Keratinocyte (primary cell): ENCODE measurements at regions not wholly inside any gene's neighbourhood (a gene's known extent, or its start where the extent isn't known, plus 50 kb on each side); places are given as distances from the start of the nearest gene placed in this dataset.

Source experiments
- DNase-seq: peaks from one replicate; pipeline ENCODE4 v3.0.0-alpha.2; 2011; ENCODE audit warnings: low read depth, missing footprints, low spot score
- FAIRE-seq: peaks from 2 replicates; lab custom pipeline; 2011; peaks lifted over from hg19 to GRCh38; lab: Jason Lieb, UNC
- H2AFZ ChIP-seq: 2 replicates; pipeline ENCODE4 v1.6.0; 2012; ENCODE audit warnings: low read length, control low read depth, inconsistent platforms; ENCODE audit not compliant: control insufficient read depth
- H3K27ac ChIP-seq: 2 replicates; pipeline ENCODE4 v1.5.1; 2011; ENCODE audit warnings: low read length; ENCODE audit not compliant: control insufficient read depth, insufficient read depth
- H3K27me3 ChIP-seq: 3 replicates; pipeline ENCODE4 v1.6.0; 2011; ENCODE audit warnings: low read length; ENCODE audit not compliant: control insufficient read depth, insufficient read depth; ENCODE audit errors: extremely low read depth
- H3K36me3 ChIP-seq, 2 experiments: 2 replicates in 1 of 2; 3 replicates in 1 of 2; pipeline ENCODE4 v1.5.1; 2011; ENCODE audit warnings: low read length in 2 of 2, mild to moderate bottlenecking in 1 of 2; ENCODE audit not compliant: control insufficient read depth in 2 of 2, insufficient read depth in 2 of 2; ENCODE audit errors: extremely low read depth in 1 of 2
- H3K4me1 ChIP-seq: 3 replicates; pipeline ENCODE4 v1.5.1; 2011; ENCODE audit warnings: low read length; ENCODE audit not compliant: control insufficient read depth, insufficient read depth; ENCODE audit errors: extremely low read depth
- H3K4me2 ChIP-seq: 3 replicates; pipeline ENCODE4 v1.6.0; 2011; ENCODE audit warnings: low read depth, low read length; ENCODE audit not compliant: control insufficient read depth, insufficient read depth; ENCODE audit errors: extremely low read depth
- H3K4me3 ChIP-seq, 3 experiments: fragments of 200-600 bp in 1 of 3; sonication (generic) in 1 of 3; 2 replicates in 2 of 3; 3 replicates in 1 of 3; pipeline ENCODE4 v1.5.1; 2011 to 2016; ENCODE audit warnings: low read length in 3 of 3, mild to moderate bottlenecking in 3 of 3, control low read depth in 2 of 3, inconsistent platforms in 1 of 3, low read depth in 1 of 3, mixed read lengths in 1 of 3, mixed run types in 1 of 3, moderate library complexity in 1 of 3; ENCODE audit not compliant: control insufficient read depth in 2 of 3, insufficient read depth in 2 of 3; ENCODE audit errors: extremely low read depth in 1 of 3
- H3K79me2 ChIP-seq: 2 replicates; pipeline ENCODE4 v1.6.0; 2012; ENCODE audit warnings: low read length; ENCODE audit not compliant: control insufficient read depth, insufficient read depth
- H3K9ac ChIP-seq: 3 replicates; pipeline ENCODE4 v1.6.0; 2011; ENCODE audit warnings: low read length; ENCODE audit not compliant: control insufficient read depth, insufficient read depth; ENCODE audit errors: extremely low read depth
- H3K9me1 ChIP-seq: 3 replicates; pipeline ENCODE4 v1.6.0; 2011; ENCODE audit warnings: low read length; ENCODE audit not compliant: control insufficient read depth, insufficient read depth; ENCODE audit errors: extremely low read depth
- H3K9me3 ChIP-seq: 2 replicates; pipeline ENCODE4 v1.5.1; 2012; ENCODE audit warnings: low read depth, low read length; ENCODE audit not compliant: control insufficient read depth
- H4K20me1 ChIP-seq: 3 replicates; pipeline ENCODE4 v1.6.0; 2011; ENCODE audit warnings: low read length; ENCODE audit not compliant: control insufficient read depth, insufficient read depth; ENCODE audit errors: extremely low read depth
- EZH2 ChIP-seq: IDR thresholded peaks from one replicate; pipeline ENCODE4 v1.6.1; 2012; ENCODE audit warnings: inconsistent platforms, mild to moderate bottlenecking, low read length, moderate library complexity
- dilution Hi-C: fragments of 300-500 bp; cut with MboI; formaldehyde crosslinking; loops from one replicate; pipeline ENCODE4 v1.7.0; 2020; ENCODE audit warnings: low sequenced_read_pairs; ENCODE audit not compliant: extremely low pct_ligation_motif_present
- TF ChIP-seq, protein P1 (sequence below), 3 experiments: IDR thresholded peaks in 1 of 3; conservative IDR thresholded peaks in 1 of 3; optimal IDR thresholded peaks in 1 of 3; 2 replicates in 2 of 3; 3 replicates in 1 of 3; pipeline versions ENCODE3 to v1.5.1; 2011; ENCODE audit warnings: low read length in 3 of 3, mild to moderate bottlenecking in 3 of 3, moderate library complexity in 2 of 3, control low read depth in 1 of 3, inconsistent platforms in 1 of 3; ENCODE audit not compliant: insufficient read depth in 2 of 3; ENCODE audit errors: extremely low read depth in 1 of 3

DNA sequence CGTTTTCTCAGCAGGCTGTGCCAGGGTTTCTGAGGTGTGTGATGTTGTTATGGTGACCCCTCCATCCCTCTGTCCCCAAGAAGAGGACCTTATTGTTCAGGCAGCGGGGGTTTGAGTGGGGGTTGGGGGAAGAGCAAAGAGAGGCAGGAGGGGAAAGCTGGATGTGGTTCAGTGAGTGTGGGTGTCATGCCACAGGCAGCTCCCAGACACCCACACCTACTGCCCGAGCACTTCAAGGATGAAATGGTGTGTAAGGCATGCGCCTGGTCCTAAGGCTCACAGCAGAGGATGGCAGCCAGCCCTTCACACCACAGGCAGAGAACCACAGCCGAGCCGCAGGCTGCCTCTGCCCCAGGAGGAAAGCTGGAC lies 49.9 kb upstream of the STUM start:
- Histone ChIP-seq H3K4me2 (no peak overlapping the region), H3K9me3 (no peaks in the 10 kb centered on the region), H3K9me1 (no peaks in the 10 kb centered on the region), H4K20me1 (no peaks in the 10 kb centered on the region), H3K9ac (no peak overlapping the region), H2AFZ (no peak overlapping the region), H3K79me2 (no peaks in the 10 kb centered on the region), H3K36me3 (no peaks in the 10 kb centered on the region), H3K27me3 (no peaks in the 10 kb centered on the region), H3K4me1 (no peaks in the 10 kb centered on the region), H3K27ac (no peak overlapping the region), H3K4me3 (no peak overlapping the region)
- no peak for TF ChIP-seq EZH2
- TF ChIP-seq, protein P1, sequence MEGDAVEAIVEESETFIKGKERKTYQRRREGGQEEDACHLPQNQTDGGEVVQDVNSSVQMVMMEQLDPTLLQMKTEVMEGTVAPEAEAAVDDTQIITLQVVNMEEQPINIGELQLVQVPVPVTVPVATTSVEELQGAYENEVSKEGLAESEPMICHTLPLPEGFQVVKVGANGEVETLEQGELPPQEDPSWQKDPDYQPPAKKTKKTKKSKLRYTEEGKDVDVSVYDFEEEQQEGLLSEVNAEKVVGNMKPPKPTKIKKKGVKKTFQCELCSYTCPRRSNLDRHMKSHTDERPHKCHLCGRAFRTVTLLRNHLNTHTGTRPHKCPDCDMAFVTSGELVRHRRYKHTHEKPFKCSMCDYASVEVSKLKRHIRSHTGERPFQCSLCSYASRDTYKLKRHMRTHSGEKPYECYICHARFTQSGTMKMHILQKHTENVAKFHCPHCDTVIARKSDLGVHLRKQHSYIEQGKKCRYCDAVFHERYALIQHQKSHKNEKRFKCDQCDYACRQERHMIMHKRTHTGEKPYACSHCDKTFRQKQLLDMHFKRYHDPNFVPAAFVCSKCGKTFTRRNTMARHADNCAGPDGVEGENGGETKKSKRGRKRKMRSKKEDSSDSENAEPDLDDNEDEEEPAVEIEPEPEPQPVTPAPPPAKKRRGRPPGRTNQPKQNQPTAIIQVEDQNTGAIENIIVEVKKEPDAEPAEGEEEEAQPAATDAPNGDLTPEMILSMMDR (optimal IDR thresholded peaks at IDR 0.05 in 1 of 3, IDR thresholded peaks at IDR 0.05 in 1 of 3, conservative IDR thresholded peaks at IDR 0.05 in 1 of 3; ENCODE audit: extremely low read depth in 1 of 3, insufficient read depth in 2 of 3, low read length in 3 of 3) = no peak
- dilution Hi-C loops = no loop called here
- DNase-seq = no peak
- no peak for FAIRE-seq
